Left forelimb (tissue), 1 donor: ENCODE measurements at regions not wholly inside any gene's neighbourhood (a gene's known extent, or its start where the extent isn't known, plus 50 kb on each side); places are given as distances from the start of the nearest gene placed in this dataset.
A peak's percentile ranks its signal among the peaks of the same experiment; 100 is the strongest.

Experiments
- DNase-seq: peaks from one replicate; pipeline ENCODE4 v3.0.0-alpha.2; 2018; ENCODE audit warnings: low spot score

- peak; percentile 59 for DNase-seq
Observed at GRCh38 chr2:128450211-128451024, 131.8 kb upstream of the HS6ST1 start.

GRCh38 chr2:128451084-128452023 is 132.7 kb upstream of the HS6ST1 start:
- peak; percentile 50 for DNase-seq

GRCh38 chr2:128452024-128452411 is 133.3 kb upstream of the HS6ST1 start:
- DNase-seq: peak; percentile 49

- peak; percentile 47 for DNase-seq
Observed at GRCh38 chr2:128452536-128453530, 134.2 kb upstream of the HS6ST1 start.

GRCh38 chr2:128454980-128455720 is 136.5 kb upstream of the HS6ST1 start:
- DNase-seq: peak; percentile 60

GRCh38 chr2:128455721-128456050 is 137.0 kb upstream of the HS6ST1 start:
- DNase-seq: no peak

- DNase-seq: peak; percentile 45
Observed at GRCh38 chr2:128456281-128456680, 137.6 kb upstream of the HS6ST1 start.

- DNase-seq: peak; percentile 51
Observed at GRCh38 chr2:128457006-128457604, 138.4 kb upstream of the HS6ST1 start.

- peak; percentile 11 for DNase-seq
Observed at GRCh38 chr2:128457716-128458115, 139.0 kb upstream of the HS6ST1 start.

GRCh38 chr2:128458505-128458904 is 139.8 kb upstream of the HS6ST1 start:
- no peak for DNase-seq

- DNase-seq: peak; percentile 33
Observed at GRCh38 chr2:128464456-128464855, 145.8 kb upstream of the HS6ST1 start.

GRCh38 chr2:128465246-128466170 is 146.8 kb upstream of the HS6ST1 start:
- DNase-seq: peak; percentile 33

- peak; percentile 53 for DNase-seq
Observed at GRCh38 chr2:128466376-128466775, 147.7 kb upstream of the HS6ST1 start.

GRCh38 chr2:128466776-128467175 is 148.1 kb upstream of the HS6ST1 start:
- DNase-seq: peak; percentile 18

GRCh38 chr2:128467321-128467969 is 148.8 kb upstream of the HS6ST1 start:
- DNase-seq: peak; percentile 51

- peak; percentile 45 for DNase-seq
Observed at GRCh38 chr2:128468186-128468920, 149.7 kb upstream of the HS6ST1 start.

GRCh38 chr2:128469203-128469602 is 150.5 kb upstream of the HS6ST1 start:
- no peak for DNase-seq

- DNase-seq: peak; percentile 28
Observed at GRCh38 chr2:128469875-128470274, 151.2 kb upstream of the HS6ST1 start.
